SH-SY5Y (cell line): ENCODE measurements at regions not wholly inside any gene's neighbourhood (a gene's known extent, or its start where the extent isn't known, plus 50 kb on each side); places are given as distances from the start of the nearest gene placed in this dataset.

Source experiments
- GATA2 ChIP-seq: IDR thresholded peaks from 2 replicates; pipeline ENCODE4 v1.6.1; 2011; ENCODE audit warnings: mild to moderate bottlenecking, low read depth, low read length
- GATA3 ChIP-seq: IDR thresholded peaks from 2 replicates; pipeline ENCODE4 v1.6.1; 2011; ENCODE audit warnings: low read depth, mild to moderate bottlenecking, low read length, moderate library complexity

GRCh38 chr10:117934477-117934876 is 112.3 kb downstream of the RAB11FIP2 start:
- TF ChIP-seq GATA2, result no peak
- TF ChIP-seq GATA3, result no peak
